RWPE1 (cell line): ENCODE measurements at regions not wholly inside any gene's neighbourhood (a gene's known extent, or its start where the extent isn't known, plus 50 kb on each side); places are given as distances from the start of the nearest gene placed in this dataset.

Experiments used
- CTCF ChIA-PET: fragments of 350-600 bp; sonication (Branson Sonifier 250); formaldehyde crosslinking; extraction: SDS; loops from one replicate; lab custom pipeline; 2021; lab: Yijun Ruan, JAX
- POLR2A ChIA-PET: fragments of 400-600 bp; formaldehyde crosslinking; extraction: SDS; loops from one replicate; lab custom pipeline; 2020; ENCODE audit warnings: antibody characterized with exemption; ENCODE audit not compliant: low non-redundant PET; lab: Yijun Ruan, JAX
- DNase-seq: peaks from one replicate; pipeline ENCODE4 v3.0.0; 2012; ENCODE audit warnings: low spot score
- H3K27ac ChIP-seq: fragments of 450-650 bp; 2 replicates; pipeline ENCODE4 v1.5.1; 2017
- CTCF ChIP-seq: fragments of 450-650 bp; conservative IDR thresholded peaks from 2 replicates; pipeline ENCODE4 v1.5.1; 2017; ENCODE audit warnings: low read depth, mild to moderate bottlenecking

GRCh38 chr1:101713760-101714159, 283.0 kb downstream of the OLFM3 start:
- POLR2A ChIA-PET: no interaction called here
- no peak for DNase-seq
- CTCF ChIA-PET: no interaction called here
- H3K27ac ChIP-seq: no peak overlapping the region
- no peak for TF ChIP-seq CTCF

GRCh38 chr1:101723415-101723814, 273.3 kb downstream of the OLFM3 start:
- DNase-seq: no peak
- CTCF ChIA-PET: no interaction called here
- no peak overlapping the region for H3K27ac ChIP-seq
- no peak for TF ChIP-seq CTCF
- POLR2A ChIA-PET: no interaction called here

GRCh38 chr1:101728029-101728428, 268.7 kb downstream of the OLFM3 start:
- DNase-seq: no peak
- TF ChIP-seq CTCF: no peak
- CTCF ChIA-PET: no interaction called here
- no peak overlapping the region for H3K27ac ChIP-seq
- POLR2A ChIA-PET: no interaction called here

- H3K27ac ChIP-seq: no peak overlapping the region
- no peak for TF ChIP-seq CTCF
- ChIA-PET CTCF (interaction anchor here (0.6 kb wide), 1 partner anchor 83 kb away, joined by 3 read pairs; no protein-coding TSS in a partner anchor), POLR2A (no interaction called here)
- DNase-seq: no peak
Measured at GRCh38 chr1:101730559-101730958, 266.2 kb downstream of the OLFM3 start.

- DNase-seq: no peak
- TF ChIP-seq CTCF: no peak
- CTCF ChIA-PET: no interaction called here
- no peak overlapping the region for H3K27ac ChIP-seq
- POLR2A ChIA-PET: no interaction called here
Measured at GRCh38 chr1:101732261-101732660, 264.5 kb downstream of the OLFM3 start.

- POLR2A ChIA-PET: no interaction called here
- TF ChIP-seq CTCF: no peak
Measured at GRCh38 chr1:101733340-101733739, 263.4 kb downstream of the OLFM3 start.

GRCh38 chr1:101738475-101738874, 258.3 kb downstream of the OLFM3 start:
- no peak for TF ChIP-seq CTCF
- H3K27ac ChIP-seq: no peak overlapping the region
- DNase-seq: peak; percentile 29
- ChIA-PET CTCF (no interaction called here), POLR2A (no interaction called here)

More at GRCh38 chr1:101733340-101733739, 263.4 kb downstream of the OLFM3 start:
- DNase-seq: no peak
- CTCF ChIA-PET: no interaction called here
- H3K27ac ChIP-seq: no peak overlapping the region
